ENCODE measurements at regions not wholly inside any gene's neighbourhood (a gene's known extent, or its start where the extent isn't known, plus 50 kb on each side); places are given as distances from the start of the nearest gene placed in this dataset.

GRCh38 chr17:71224824-71225575, 895.8 kb upstream of the SOX9 start:
- H3K36me3 ChIP-seq (ENCODE audit: control insufficient read depth in 2 of 2, extremely low read depth in 1 of 2, insufficient read depth in 2 of 2, low read length in 2 of 2), result no peaks in the 10 kb centered on the region
- DNase-seq (ENCODE audit: low read depth, low spot score), result no peak
- H3K4me2 ChIP-seq (ENCODE audit: control insufficient read depth, extremely low read depth, insufficient read depth, low read depth, low read length), result no peak overlapping the region
- no peaks in the 10 kb centered on the region for H3K9me1 ChIP-seq (ENCODE audit: control insufficient read depth, extremely low read depth, insufficient read depth, low read length)
- no peaks in the 10 kb centered on the region for H3K4me1 ChIP-seq (ENCODE audit: control insufficient read depth, extremely low read depth, insufficient read depth, low read length)
- H3K9me3 ChIP-seq (ENCODE audit: control insufficient read depth, low read depth, low read length), result no peaks in the 10 kb centered on the region
- dilution Hi-C loops (cut with MboI; ENCODE audit: extremely low pct_ligation_motif_present, low sequenced_read_pairs), result no loop called here
- no peak overlapping the region for H3K27ac ChIP-seq (ENCODE audit: control insufficient read depth, insufficient read depth, low read length)
- no peak for FAIRE-seq
- no peak overlapping the region for H2AFZ ChIP-seq (ENCODE audit: control insufficient read depth, low read length)
- TF ChIP-seq, protein P1, sequence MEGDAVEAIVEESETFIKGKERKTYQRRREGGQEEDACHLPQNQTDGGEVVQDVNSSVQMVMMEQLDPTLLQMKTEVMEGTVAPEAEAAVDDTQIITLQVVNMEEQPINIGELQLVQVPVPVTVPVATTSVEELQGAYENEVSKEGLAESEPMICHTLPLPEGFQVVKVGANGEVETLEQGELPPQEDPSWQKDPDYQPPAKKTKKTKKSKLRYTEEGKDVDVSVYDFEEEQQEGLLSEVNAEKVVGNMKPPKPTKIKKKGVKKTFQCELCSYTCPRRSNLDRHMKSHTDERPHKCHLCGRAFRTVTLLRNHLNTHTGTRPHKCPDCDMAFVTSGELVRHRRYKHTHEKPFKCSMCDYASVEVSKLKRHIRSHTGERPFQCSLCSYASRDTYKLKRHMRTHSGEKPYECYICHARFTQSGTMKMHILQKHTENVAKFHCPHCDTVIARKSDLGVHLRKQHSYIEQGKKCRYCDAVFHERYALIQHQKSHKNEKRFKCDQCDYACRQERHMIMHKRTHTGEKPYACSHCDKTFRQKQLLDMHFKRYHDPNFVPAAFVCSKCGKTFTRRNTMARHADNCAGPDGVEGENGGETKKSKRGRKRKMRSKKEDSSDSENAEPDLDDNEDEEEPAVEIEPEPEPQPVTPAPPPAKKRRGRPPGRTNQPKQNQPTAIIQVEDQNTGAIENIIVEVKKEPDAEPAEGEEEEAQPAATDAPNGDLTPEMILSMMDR (optimal IDR thresholded peaks at IDR 0.05 in 1 of 3, IDR thresholded peaks at IDR 0.05 in 1 of 3, conservative IDR thresholded peaks at IDR 0.05 in 1 of 3; ENCODE audit: extremely low read depth in 1 of 3, insufficient read depth in 2 of 3, low read length in 3 of 3), result no peak
- no peaks in the 10 kb centered on the region for H3K79me2 ChIP-seq (ENCODE audit: control insufficient read depth, insufficient read depth, low read length)
- no peak overlapping the region for H3K4me3 ChIP-seq (ENCODE audit: control insufficient read depth in 2 of 3, extremely low read depth in 1 of 3, insufficient read depth in 2 of 3, low read depth in 1 of 3, low read length in 3 of 3)
- no peaks in the 10 kb centered on the region for H3K27me3 ChIP-seq (ENCODE audit: control insufficient read depth, extremely low read depth, insufficient read depth, low read length)
- no peak overlapping the region for H3K9ac ChIP-seq (ENCODE audit: control insufficient read depth, extremely low read depth, insufficient read depth, low read length)
- H4K20me1 ChIP-seq (ENCODE audit: control insufficient read depth, extremely low read depth, insufficient read depth, low read length), result no peaks in the 10 kb centered on the region

DNA sequence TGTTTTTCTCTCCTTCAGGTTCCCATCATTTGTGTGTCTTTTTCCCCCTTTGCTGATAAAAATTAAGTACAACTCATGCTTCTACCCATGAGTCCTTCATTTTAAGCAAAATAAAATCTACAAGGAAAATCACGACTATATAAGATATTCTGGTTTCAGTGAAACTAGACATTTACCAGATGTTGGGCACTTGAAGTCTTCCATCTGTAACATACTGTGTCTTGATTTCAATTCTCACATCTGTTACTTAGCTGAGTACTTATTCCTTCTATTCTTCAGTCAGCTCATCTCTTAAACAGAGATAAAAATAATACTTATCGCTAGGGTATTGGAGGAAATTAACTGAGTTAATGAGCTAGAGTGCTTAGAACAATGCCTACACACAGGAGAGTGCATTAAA, 893.0 kb upstream of the SOX9 start:
- FAIRE-seq (no peak), DNase-seq (ENCODE audit: low read depth, low spot score) (no peak)
- Histone ChIP-seq H3K79me2 (ENCODE audit: control insufficient read depth, insufficient read depth, low read length) (no peaks in the 10 kb centered on the region), H4K20me1 (ENCODE audit: control insufficient read depth, extremely low read depth, insufficient read depth, low read length) (no peaks in the 10 kb centered on the region), H3K9ac (ENCODE audit: control insufficient read depth, extremely low read depth, insufficient read depth, low read length) (no peak overlapping the region), H3K9me1 (ENCODE audit: control insufficient read depth, extremely low read depth, insufficient read depth, low read length) (no peaks in the 10 kb centered on the region), H2AFZ (ENCODE audit: control insufficient read depth, low read length) (no peak overlapping the region), H3K4me2 (ENCODE audit: control insufficient read depth, extremely low read depth, insufficient read depth, low read depth, low read length) (no peak overlapping the region), H3K36me3 (ENCODE audit: control insufficient read depth in 2 of 2, extremely low read depth in 1 of 2, insufficient read depth in 2 of 2, low read length in 2 of 2) (no peaks in the 10 kb centered on the region), H3K9me3 (ENCODE audit: control insufficient read depth, low read depth, low read length) (no peaks in the 10 kb centered on the region), H3K4me1 (ENCODE audit: control insufficient read depth, extremely low read depth, insufficient read depth, low read length) (no peaks in the 10 kb centered on the region), H3K27me3 (ENCODE audit: control insufficient read depth, extremely low read depth, insufficient read depth, low read length) (no peaks in the 10 kb centered on the region), H3K27ac (ENCODE audit: control insufficient read depth, insufficient read depth, low read length) (no peak overlapping the region), H3K4me3 (ENCODE audit: control insufficient read depth in 2 of 3, extremely low read depth in 1 of 3, insufficient read depth in 2 of 3, low read depth in 1 of 3, low read length in 3 of 3) (no peak overlapping the region)
- dilution Hi-C loops (cut with MboI; ENCODE audit: extremely low pct_ligation_motif_present, low sequenced_read_pairs), result no loop called here
- TF ChIP-seq, protein P1 (optimal IDR thresholded peaks at IDR 0.05 in 1 of 3, IDR thresholded peaks at IDR 0.05 in 1 of 3, conservative IDR thresholded peaks at IDR 0.05 in 1 of 3; ENCODE audit: extremely low read depth in 1 of 3, insufficient read depth in 2 of 3, low read length in 3 of 3), result no peak
- TF ChIP-seq EZH2 (IDR thresholded peaks at IDR 0.05; ENCODE audit: low read length), result no peak

Measured in keratinocyte (primary cell).